ENCODE measurements at regions not wholly inside any gene's neighbourhood (a gene's known extent, or its start where the extent isn't known, plus 50 kb on each side); places are given as distances from the start of the nearest gene placed in this dataset.
"Not testable (repeated sequence)": the region's sequence is repeated elsewhere in the genome, so short reads cannot be mapped to it uniquely, and the experiment has no call there.

DNA sequence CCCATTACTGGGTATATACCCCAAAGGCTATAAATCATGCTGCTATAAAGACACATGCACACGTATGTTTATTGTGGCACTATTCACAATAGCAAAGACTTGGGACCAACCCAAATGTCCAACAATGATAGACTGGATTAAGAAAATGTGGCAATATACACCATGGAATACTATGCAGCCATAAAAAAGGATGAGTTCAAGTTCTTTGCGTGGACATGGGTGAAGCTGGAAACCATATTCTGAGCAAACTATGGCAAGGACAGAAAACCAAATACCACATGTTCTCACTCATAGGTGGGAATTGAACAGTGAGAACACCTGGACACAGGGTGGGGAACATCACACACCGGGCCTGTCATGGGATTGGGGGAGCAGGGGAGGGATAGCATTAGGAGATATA, 54.4 kb upstream of the MUCL1 start:
- H3K36me3 ChIP-seq (ENCODE audit: control insufficient read depth in 1 of 2, insufficient read depth in 2 of 2, low read length in 2 of 2); H3K4me1 ChIP-seq (ENCODE audit: control insufficient read depth in 1 of 2, insufficient read depth in 2 of 2, low read length in 2 of 2); H3K9me3 ChIP-seq (ENCODE audit: control insufficient read depth in 1 of 2, low read length in 2 of 2); H3K27ac ChIP-seq (ENCODE audit: low read length); H3K4me3 ChIP-seq (ENCODE audit: low read depth in 1 of 2, low read length in 2 of 2); H3K27me3 ChIP-seq (ENCODE audit: low read depth, low read length): not testable (repeated sequence)

GRCh38 chr12:54798651-54799050, 55.7 kb upstream of the MUCL1 start:
- Histone ChIP-seq H3K27ac (ENCODE audit: low read length) (no peak overlapping the region), H3K36me3 (ENCODE audit: control insufficient read depth in 1 of 2, insufficient read depth in 2 of 2, low read length in 2 of 2) (no peaks in the 10 kb centered on the region), H3K4me1 (ENCODE audit: control insufficient read depth in 1 of 2, insufficient read depth in 2 of 2, low read length in 2 of 2) (no peaks in the 10 kb centered on the region), H3K9me3 (ENCODE audit: control insufficient read depth in 1 of 2, low read length in 2 of 2) (no peaks in the 10 kb centered on the region), H3K27me3 (ENCODE audit: low read depth, low read length) (no peaks in the 10 kb centered on the region), H3K4me3 (ENCODE audit: low read depth in 1 of 2, low read length in 2 of 2) (no peak overlapping the region)

- no peaks in the 10 kb centered on the region for H3K27me3 ChIP-seq (ENCODE audit: low read depth, low read length)
- no peak overlapping the region for H3K27ac ChIP-seq (ENCODE audit: low read length)
- H3K9me3 ChIP-seq (ENCODE audit: control insufficient read depth in 1 of 2, low read length in 2 of 2), result no peaks in the 10 kb centered on the region
These were observed 57.3 kb upstream of the MUCL1 start for GRCh38 chr12:54796991-54797390.

GRCh38 chr12:54795644-54796043, 58.7 kb upstream of the MUCL1 start:
- H3K4me1 ChIP-seq (ENCODE audit: control insufficient read depth in 1 of 2, insufficient read depth in 2 of 2, low read length in 2 of 2), result no peaks in the 10 kb centered on the region
- no peak overlapping the region for H3K27ac ChIP-seq (ENCODE audit: low read length)
- no peaks in the 10 kb centered on the region for H3K36me3 ChIP-seq (ENCODE audit: control insufficient read depth in 1 of 2, insufficient read depth in 2 of 2, low read length in 2 of 2)
- H3K4me3 ChIP-seq (ENCODE audit: low read depth in 1 of 2, low read length in 2 of 2), result no peak overlapping the region
- no peaks in the 10 kb centered on the region for H3K27me3 ChIP-seq (ENCODE audit: low read depth, low read length)
- no peaks in the 10 kb centered on the region for H3K9me3 ChIP-seq (ENCODE audit: control insufficient read depth in 1 of 2, low read length in 2 of 2)

More at GRCh38 chr12:54796991-54797390, 57.3 kb upstream of the MUCL1 start:
- Histone ChIP-seq H3K4me1 (ENCODE audit: control insufficient read depth in 1 of 2, insufficient read depth in 2 of 2, low read length in 2 of 2) (no peaks in the 10 kb centered on the region), H3K4me3 (ENCODE audit: low read depth in 1 of 2, low read length in 2 of 2) (no peak overlapping the region), H3K36me3 (ENCODE audit: control insufficient read depth in 1 of 2, insufficient read depth in 2 of 2, low read length in 2 of 2) (no peaks in the 10 kb centered on the region)

DNA sequence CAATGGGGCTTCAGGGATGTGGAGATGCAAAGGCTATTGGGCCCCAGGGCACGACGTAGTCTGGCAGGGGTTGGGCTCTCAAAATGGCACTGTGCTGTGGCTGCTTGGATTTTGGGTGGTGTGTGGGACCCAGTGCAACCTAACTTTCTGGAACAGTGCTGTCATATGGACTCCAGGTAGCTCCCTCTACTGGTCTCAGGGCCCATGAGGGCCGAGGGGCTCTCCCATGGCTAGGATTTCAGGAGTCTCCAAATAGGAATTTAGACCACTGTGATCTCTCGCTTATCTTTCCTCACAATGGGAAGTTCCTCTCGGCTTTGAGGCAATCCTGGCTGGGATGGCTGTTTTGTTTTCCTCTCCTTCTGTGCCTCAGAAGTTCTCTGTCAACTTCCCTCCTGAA, 68.2 kb upstream of the MUCL1 start:
- no peaks in the 10 kb centered on the region for H3K27me3 ChIP-seq (ENCODE audit: low read depth, low read length)
- H3K27ac ChIP-seq (ENCODE audit: low read length), result no peak overlapping the region
- H3K36me3 ChIP-seq (ENCODE audit: control insufficient read depth in 1 of 2, insufficient read depth in 2 of 2, low read length in 2 of 2), result no peaks in the 10 kb centered on the region
- peaks cover 11 to 21% of the 10 kb centered on the region in 2 donors for H3K9me3 ChIP-seq (ENCODE audit: control insufficient read depth in 1 of 2, low read length in 2 of 2)
- no peaks in the 10 kb centered on the region for H3K4me1 ChIP-seq (ENCODE audit: control insufficient read depth in 1 of 2, insufficient read depth in 2 of 2, low read length in 2 of 2)
- peak overlapping the region in 1 of 2 donors; percentile 4 for H3K4me3 ChIP-seq (ENCODE audit: low read depth in 1 of 2, low read length in 2 of 2)

- no peaks in the 10 kb centered on the region for H3K27me3 ChIP-seq (ENCODE audit: low read depth, low read length)
- no peaks in the 10 kb centered on the region for H3K4me1 ChIP-seq (ENCODE audit: control insufficient read depth in 1 of 2, insufficient read depth in 2 of 2, low read length in 2 of 2)
- H3K27ac ChIP-seq (ENCODE audit: low read length), result no peak overlapping the region
- H3K4me3 ChIP-seq (ENCODE audit: low read depth in 1 of 2, low read length in 2 of 2), result no peak overlapping the region
- peaks cover 11 to 21% of the 10 kb centered on the region in 2 donors for H3K9me3 ChIP-seq (ENCODE audit: control insufficient read depth in 1 of 2, low read length in 2 of 2)
- no peaks in the 10 kb centered on the region for H3K36me3 ChIP-seq (ENCODE audit: control insufficient read depth in 1 of 2, insufficient read depth in 2 of 2, low read length in 2 of 2)
These were observed 70.2 kb upstream of the MUCL1 start for GRCh38 chr12:54784115-54784514.

GRCh38 chr12:54777031-54777430, 77.3 kb upstream of the MUCL1 start:
- not testable (repeated sequence) for H3K9me3 ChIP-seq (ENCODE audit: control insufficient read depth in 1 of 2, low read length in 2 of 2); H3K4me3 ChIP-seq (ENCODE audit: low read depth in 1 of 2, low read length in 2 of 2); H3K36me3 ChIP-seq (ENCODE audit: control insufficient read depth in 1 of 2, insufficient read depth in 2 of 2, low read length in 2 of 2); H3K4me1 ChIP-seq (ENCODE audit: control insufficient read depth in 1 of 2, insufficient read depth in 2 of 2, low read length in 2 of 2); H3K27me3 ChIP-seq (ENCODE audit: low read depth, low read length); H3K27ac ChIP-seq (ENCODE audit: low read length)

- H3K4me1 ChIP-seq (ENCODE audit: control insufficient read depth in 1 of 2, insufficient read depth in 2 of 2, low read length in 2 of 2), result no peaks in the 10 kb centered on the region
- H3K9me3 ChIP-seq (ENCODE audit: control insufficient read depth in 1 of 2, low read length in 2 of 2), result peaks cover 0 to 4% of the 10 kb centered on the region in 2 donors
- no peaks in the 10 kb centered on the region for H3K36me3 ChIP-seq (ENCODE audit: control insufficient read depth in 1 of 2, insufficient read depth in 2 of 2, low read length in 2 of 2)
- H3K4me3 ChIP-seq (ENCODE audit: low read depth in 1 of 2, low read length in 2 of 2), result no peak overlapping the region
- no peaks in the 10 kb centered on the region for H3K27me3 ChIP-seq (ENCODE audit: low read depth, low read length)
- no peak overlapping the region for H3K27ac ChIP-seq (ENCODE audit: low read length)
These were observed 80.7 kb upstream of the MUCL1 start for GRCh38 chr12:54773593-54773992.

GRCh38 chr12:54765652-54766051, 88.7 kb upstream of the MUCL1 start:
- H3K9me3 ChIP-seq (ENCODE audit: control insufficient read depth in 1 of 2, low read length in 2 of 2), result no peaks in the 10 kb centered on the region
- H3K27me3 ChIP-seq (ENCODE audit: low read depth, low read length), result no peaks in the 10 kb centered on the region
- H3K4me3 ChIP-seq (ENCODE audit: low read depth in 1 of 2, low read length in 2 of 2), result no peak overlapping the region
- H3K36me3 ChIP-seq (ENCODE audit: control insufficient read depth in 1 of 2, insufficient read depth in 2 of 2, low read length in 2 of 2), result no peaks in the 10 kb centered on the region
- H3K4me1 ChIP-seq (ENCODE audit: control insufficient read depth in 1 of 2, insufficient read depth in 2 of 2, low read length in 2 of 2), result no peaks in the 10 kb centered on the region
- H3K27ac ChIP-seq (ENCODE audit: low read length), result no peak overlapping the region

- Histone ChIP-seq H3K27me3 (ENCODE audit: low read depth, low read length) (no peaks in the 10 kb centered on the region), H3K36me3 (ENCODE audit: control insufficient read depth in 1 of 2, insufficient read depth in 2 of 2, low read length in 2 of 2) (no peaks in the 10 kb centered on the region), H3K27ac (ENCODE audit: low read length) (no peak overlapping the region), H3K4me3 (ENCODE audit: low read depth in 1 of 2, low read length in 2 of 2) (no peak overlapping the region), H3K4me1 (ENCODE audit: control insufficient read depth in 1 of 2, insufficient read depth in 2 of 2, low read length in 2 of 2) (no peaks in the 10 kb centered on the region), H3K9me3 (ENCODE audit: control insufficient read depth in 1 of 2, low read length in 2 of 2) (peaks cover 5 to 7% of the 10 kb centered on the region in 2 donors)
These were observed 91.9 kb upstream of the MUCL1 start for GRCh38 chr12:54762390-54762789.

DNA sequence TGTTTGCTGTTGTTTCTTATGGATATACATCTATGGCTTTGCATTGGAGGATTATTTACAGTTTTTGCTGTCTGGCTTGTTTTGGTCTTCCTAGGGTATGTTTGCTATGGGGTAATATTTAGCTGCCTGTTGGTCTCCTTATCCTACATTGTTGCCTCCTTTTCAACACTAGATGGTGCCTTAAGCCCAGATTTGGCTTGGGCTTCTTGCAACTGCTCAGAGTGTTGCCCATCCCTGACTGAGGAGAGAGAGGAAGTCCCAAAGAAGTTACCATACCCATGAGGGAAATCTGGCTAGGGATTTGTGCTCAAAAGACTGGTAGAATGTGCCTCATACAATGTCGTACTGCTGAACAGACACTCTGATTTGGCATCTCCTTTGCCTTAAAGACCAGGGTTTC, 94.6 kb upstream of the MUCL1 start:
- Histone ChIP-seq H3K27me3 (ENCODE audit: low read depth, low read length) (no peaks in the 10 kb centered on the region), H3K4me1 (ENCODE audit: control insufficient read depth in 1 of 2, insufficient read depth in 2 of 2, low read length in 2 of 2) (no peaks in the 10 kb centered on the region), H3K9me3 (ENCODE audit: control insufficient read depth in 1 of 2, low read length in 2 of 2) (peaks cover 5 to 8% of the 10 kb centered on the region in 2 donors), H3K36me3 (ENCODE audit: control insufficient read depth in 1 of 2, insufficient read depth in 2 of 2, low read length in 2 of 2) (no peaks in the 10 kb centered on the region), H3K27ac (ENCODE audit: low read length) (no peak overlapping the region), H3K4me3 (ENCODE audit: low read depth in 1 of 2, low read length in 2 of 2) (no peak overlapping the region)

DNA sequence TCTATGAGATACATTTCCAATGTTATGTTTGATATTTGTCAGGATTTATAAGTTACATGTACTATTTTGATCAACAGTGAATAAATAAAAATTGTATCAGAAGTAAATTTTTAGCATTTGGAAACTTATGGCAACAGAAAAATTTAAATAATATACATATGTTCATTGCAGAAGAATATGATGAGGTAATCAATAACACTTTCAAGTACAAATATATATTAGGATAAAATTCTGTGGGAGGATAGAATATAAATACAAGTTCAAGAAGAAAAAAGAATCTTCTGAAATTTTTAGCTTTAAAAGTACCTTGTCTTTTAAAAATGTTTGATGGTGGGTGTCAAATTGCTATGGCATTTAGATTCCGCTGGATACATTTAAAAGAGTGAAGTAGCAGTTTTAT, 102.8 kb upstream of the MUCL1 start:
- no peak overlapping the region for H3K4me3 ChIP-seq (ENCODE audit: low read depth in 1 of 2, low read length in 2 of 2)
- H3K9me3 ChIP-seq (ENCODE audit: control insufficient read depth in 1 of 2, low read length in 2 of 2), result peaks cover 0 to 3% of the 10 kb centered on the region in 2 donors
- H3K27ac ChIP-seq (ENCODE audit: low read length), result no peak overlapping the region
- no peaks in the 10 kb centered on the region for H3K27me3 ChIP-seq (ENCODE audit: low read depth, low read length)
- H3K36me3 ChIP-seq (ENCODE audit: control insufficient read depth in 1 of 2, insufficient read depth in 2 of 2, low read length in 2 of 2), result no peaks in the 10 kb centered on the region
- no peaks in the 10 kb centered on the region for H3K4me1 ChIP-seq (ENCODE audit: control insufficient read depth in 1 of 2, insufficient read depth in 2 of 2, low read length in 2 of 2)

Data from muscle layer of duodenum (tissue), 2 donors.